ENCODE measurements at regions not wholly inside any gene's neighbourhood (a gene's known extent, or its start where the extent isn't known, plus 50 kb on each side); places are given as distances from the start of the nearest gene placed in this dataset.

DNA sequence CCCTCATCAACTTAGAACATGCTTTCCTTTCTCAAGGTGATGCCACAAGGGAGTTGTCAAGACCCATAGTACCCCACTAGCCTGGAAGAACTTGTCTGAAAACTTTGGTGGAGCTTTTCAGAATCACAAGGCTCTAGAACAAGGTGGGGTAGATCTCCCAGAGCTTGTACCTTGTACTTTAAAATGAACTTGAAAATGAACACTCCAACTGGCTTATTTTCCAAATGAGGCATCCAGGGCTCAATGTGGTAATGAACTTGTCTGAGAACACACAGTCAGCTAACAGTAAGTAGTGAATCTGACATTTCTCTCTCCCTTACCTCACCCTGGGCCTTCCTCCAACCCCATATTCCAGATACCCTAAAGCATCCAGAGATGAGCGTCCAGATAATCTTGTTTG, 81.8 kb upstream of the THBS1 start:
- TF ChIP-seq, protein P1, sequence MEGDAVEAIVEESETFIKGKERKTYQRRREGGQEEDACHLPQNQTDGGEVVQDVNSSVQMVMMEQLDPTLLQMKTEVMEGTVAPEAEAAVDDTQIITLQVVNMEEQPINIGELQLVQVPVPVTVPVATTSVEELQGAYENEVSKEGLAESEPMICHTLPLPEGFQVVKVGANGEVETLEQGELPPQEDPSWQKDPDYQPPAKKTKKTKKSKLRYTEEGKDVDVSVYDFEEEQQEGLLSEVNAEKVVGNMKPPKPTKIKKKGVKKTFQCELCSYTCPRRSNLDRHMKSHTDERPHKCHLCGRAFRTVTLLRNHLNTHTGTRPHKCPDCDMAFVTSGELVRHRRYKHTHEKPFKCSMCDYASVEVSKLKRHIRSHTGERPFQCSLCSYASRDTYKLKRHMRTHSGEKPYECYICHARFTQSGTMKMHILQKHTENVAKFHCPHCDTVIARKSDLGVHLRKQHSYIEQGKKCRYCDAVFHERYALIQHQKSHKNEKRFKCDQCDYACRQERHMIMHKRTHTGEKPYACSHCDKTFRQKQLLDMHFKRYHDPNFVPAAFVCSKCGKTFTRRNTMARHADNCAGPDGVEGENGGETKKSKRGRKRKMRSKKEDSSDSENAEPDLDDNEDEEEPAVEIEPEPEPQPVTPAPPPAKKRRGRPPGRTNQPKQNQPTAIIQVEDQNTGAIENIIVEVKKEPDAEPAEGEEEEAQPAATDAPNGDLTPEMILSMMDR (IDR thresholded peaks at IDR 0.05; ENCODE audit: low read length): no peak
- no peak for TF ChIP-seq EZH2 (IDR thresholded peaks at IDR 0.05; ENCODE audit: borderline replicate concordance, low read length)
